ENCODE measurements at regions not wholly inside any gene's neighbourhood (a gene's known extent, or its start where the extent isn't known, plus 50 kb on each side); places are given as distances from the start of the nearest gene placed in this dataset.
"Not testable (repeated sequence)": the region's sequence is repeated elsewhere in the genome, so short reads cannot be mapped to it uniquely, and the experiment has no call there.

DNA sequence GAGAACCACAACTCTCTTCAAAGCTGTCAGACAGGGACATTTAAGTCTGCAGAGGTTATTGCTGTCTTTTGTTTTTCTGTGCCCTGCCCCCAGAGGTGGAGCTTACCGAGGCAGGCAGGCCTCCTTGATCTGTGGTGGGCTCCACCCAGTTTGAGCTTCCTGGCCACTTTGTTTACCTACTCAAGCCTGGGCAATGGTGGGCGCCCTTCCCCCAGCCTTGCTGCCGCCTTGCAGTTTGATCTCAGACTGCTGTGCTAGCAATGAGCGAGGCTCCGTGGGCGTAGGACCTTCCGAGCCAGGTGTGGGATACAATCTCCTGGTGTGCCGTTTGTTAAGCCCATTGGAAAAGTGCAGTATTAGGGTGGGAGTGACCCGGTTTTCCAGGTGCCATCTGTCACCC is 822.1 kb downstream of the KCNMA1 start:
- POLR2A ChIA-PET; BruUV-seq (replicated peaks); ATAC-seq; H3K9me3 ChIP-seq (ENCODE audit: control insufficient read depth in 1 of 2, insufficient read depth in 1 of 2, low read depth in 1 of 2, low read length in 2 of 2); DNase-seq (ENCODE audit: low read depth, low spot score); H3K4me1 ChIP-seq (ENCODE audit: control insufficient read depth in 1 of 2, insufficient read depth in 2 of 2, low read length in 2 of 2); H3K9me2 ChIP-seq (ENCODE audit: insufficient read depth); H3K79me2 ChIP-seq (ENCODE audit: insufficient read depth, low read length); CTCF ChIA-PET; RAD21 ChIA-PET (ENCODE audit: low non-redundant PET in 1 of 2, low total read pairs in 2 of 2, uncharacterized antibody in 2 of 2, unreplicated experiment in 2 of 2); H2AFZ ChIP-seq (ENCODE audit: low read depth, low read length, poor library complexity, severe bottlenecking); H3K4me2 ChIP-seq (ENCODE audit: low read length); H3K4me3 ChIP-seq (replicated peaks in 1 of 2; ENCODE audit: low read depth in 1 of 2, low read length in 2 of 2); H3K27me3 ChIP-seq (ENCODE audit: insufficient read depth, low read length); H4K20me1 ChIP-seq (ENCODE audit: insufficient read depth); intact Hi-C loops (cut with micrococcal nuclease); H3K36me3 ChIP-seq (ENCODE audit: control insufficient read depth in 1 of 2, insufficient read depth in 2 of 2, low read length in 2 of 2); H3K27ac ChIP-seq (ENCODE audit: low read depth, low read length); H3K9ac ChIP-seq (ENCODE audit: low read length): not testable (repeated sequence)

GRCh38 chr10:76811430-76811829 is 826.2 kb downstream of the KCNMA1 start:
- ChIA-PET CTCF (no interaction called here), POLR2A (no interaction called here), RAD21 (ENCODE audit: low non-redundant PET in 1 of 2, low total read pairs in 2 of 2, uncharacterized antibody in 2 of 2, unreplicated experiment in 2 of 2) (no interaction called here)
- Histone ChIP-seq H2AFZ (ENCODE audit: low read depth, low read length, poor library complexity, severe bottlenecking) (no peak overlapping the region), H3K4me2 (ENCODE audit: low read length) (no peak overlapping the region), H3K4me1 (ENCODE audit: control insufficient read depth in 1 of 2, insufficient read depth in 2 of 2, low read length in 2 of 2) (no peaks in the 10 kb centered on the region), H4K20me1 (ENCODE audit: insufficient read depth) (no peaks in the 10 kb centered on the region), H3K27ac (ENCODE audit: low read depth, low read length) (no peak overlapping the region), H3K79me2 (ENCODE audit: insufficient read depth, low read length) (no peaks in the 10 kb centered on the region), H3K9ac (ENCODE audit: low read length) (no peak overlapping the region), H3K4me3 (replicated peaks in 1 of 2; ENCODE audit: low read depth in 1 of 2, low read length in 2 of 2) (no peak overlapping the region), H3K9me3 (ENCODE audit: control insufficient read depth in 1 of 2, insufficient read depth in 1 of 2, low read depth in 1 of 2, low read length in 2 of 2) (no peaks in the 10 kb centered on the region), H3K27me3 (ENCODE audit: insufficient read depth, low read length) (peaks cover 12% of the 10 kb centered on the region; the same call in 1 of the 2 replicates), H3K36me3 (ENCODE audit: control insufficient read depth in 1 of 2, insufficient read depth in 2 of 2, low read length in 2 of 2) (no peaks in the 10 kb centered on the region), H3K9me2 (ENCODE audit: insufficient read depth) (no peaks in the 10 kb centered on the region)
- no TSS peak for BruUV-seq (replicated peaks)
- DNase-seq (ENCODE audit: low read depth, low spot score) (no peak), ATAC-seq (no peak)
- intact Hi-C loops (cut with micrococcal nuclease) = no loop called here
- no peak for TF ChIP-seq ELF1 (IDR thresholded peaks at IDR 0.05; ENCODE audit: borderline replicate concordance, low read depth)
- TF ChIP-seq SP1 (IDR thresholded peaks at IDR 0.05; ENCODE audit: low read depth) = no peak
- TF ChIP-seq, protein P1, sequence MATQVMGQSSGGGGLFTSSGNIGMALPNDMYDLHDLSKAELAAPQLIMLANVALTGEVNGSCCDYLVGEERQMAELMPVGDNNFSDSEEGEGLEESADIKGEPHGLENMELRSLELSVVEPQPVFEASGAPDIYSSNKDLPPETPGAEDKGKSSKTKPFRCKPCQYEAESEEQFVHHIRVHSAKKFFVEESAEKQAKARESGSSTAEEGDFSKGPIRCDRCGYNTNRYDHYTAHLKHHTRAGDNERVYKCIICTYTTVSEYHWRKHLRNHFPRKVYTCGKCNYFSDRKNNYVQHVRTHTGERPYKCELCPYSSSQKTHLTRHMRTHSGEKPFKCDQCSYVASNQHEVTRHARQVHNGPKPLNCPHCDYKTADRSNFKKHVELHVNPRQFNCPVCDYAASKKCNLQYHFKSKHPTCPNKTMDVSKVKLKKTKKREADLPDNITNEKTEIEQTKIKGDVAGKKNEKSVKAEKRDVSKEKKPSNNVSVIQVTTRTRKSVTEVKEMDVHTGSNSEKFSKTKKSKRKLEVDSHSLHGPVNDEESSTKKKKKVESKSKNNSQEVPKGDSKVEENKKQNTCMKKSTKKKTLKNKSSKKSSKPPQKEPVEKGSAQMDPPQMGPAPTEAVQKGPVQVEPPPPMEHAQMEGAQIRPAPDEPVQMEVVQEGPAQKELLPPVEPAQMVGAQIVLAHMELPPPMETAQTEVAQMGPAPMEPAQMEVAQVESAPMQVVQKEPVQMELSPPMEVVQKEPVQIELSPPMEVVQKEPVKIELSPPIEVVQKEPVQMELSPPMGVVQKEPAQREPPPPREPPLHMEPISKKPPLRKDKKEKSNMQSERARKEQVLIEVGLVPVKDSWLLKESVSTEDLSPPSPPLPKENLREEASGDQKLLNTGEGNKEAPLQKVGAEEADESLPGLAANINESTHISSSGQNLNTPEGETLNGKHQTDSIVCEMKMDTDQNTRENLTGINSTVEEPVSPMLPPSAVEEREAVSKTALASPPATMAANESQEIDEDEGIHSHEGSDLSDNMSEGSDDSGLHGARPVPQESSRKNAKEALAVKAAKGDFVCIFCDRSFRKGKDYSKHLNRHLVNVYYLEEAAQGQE (IDR thresholded peaks at IDR 0.05; ENCODE audit: low read depth) = no peak
- TF ChIP-seq, protein P2, sequence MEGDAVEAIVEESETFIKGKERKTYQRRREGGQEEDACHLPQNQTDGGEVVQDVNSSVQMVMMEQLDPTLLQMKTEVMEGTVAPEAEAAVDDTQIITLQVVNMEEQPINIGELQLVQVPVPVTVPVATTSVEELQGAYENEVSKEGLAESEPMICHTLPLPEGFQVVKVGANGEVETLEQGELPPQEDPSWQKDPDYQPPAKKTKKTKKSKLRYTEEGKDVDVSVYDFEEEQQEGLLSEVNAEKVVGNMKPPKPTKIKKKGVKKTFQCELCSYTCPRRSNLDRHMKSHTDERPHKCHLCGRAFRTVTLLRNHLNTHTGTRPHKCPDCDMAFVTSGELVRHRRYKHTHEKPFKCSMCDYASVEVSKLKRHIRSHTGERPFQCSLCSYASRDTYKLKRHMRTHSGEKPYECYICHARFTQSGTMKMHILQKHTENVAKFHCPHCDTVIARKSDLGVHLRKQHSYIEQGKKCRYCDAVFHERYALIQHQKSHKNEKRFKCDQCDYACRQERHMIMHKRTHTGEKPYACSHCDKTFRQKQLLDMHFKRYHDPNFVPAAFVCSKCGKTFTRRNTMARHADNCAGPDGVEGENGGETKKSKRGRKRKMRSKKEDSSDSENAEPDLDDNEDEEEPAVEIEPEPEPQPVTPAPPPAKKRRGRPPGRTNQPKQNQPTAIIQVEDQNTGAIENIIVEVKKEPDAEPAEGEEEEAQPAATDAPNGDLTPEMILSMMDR (IDR thresholded peaks at IDR 0.05 in 2 of 3, conservative IDR thresholded peaks at IDR 0.05 in 1 of 3; ENCODE audit: borderline replicate concordance in 1 of 3, insufficient read depth in 1 of 3, low read depth in 2 of 3, low read length in 2 of 3) = no peak
- no peak for TF ChIP-seq EZH2 (IDR thresholded peaks at IDR 0.05)
- TF ChIP-seq FOSL1 (IDR thresholded peaks at IDR 0.05; ENCODE audit: low read depth) = no peak
- no peak for TF ChIP-seq RAD21 (IDR thresholded peaks at IDR 0.05; ENCODE audit: low read depth)
- TF ChIP-seq MAX (IDR thresholded peaks at IDR 0.05) = no peak
- TF ChIP-seq EZH2phosphoT487 (IDR thresholded peaks at IDR 0.05; ENCODE audit: borderline replicate concordance) = no peak
- TF ChIP-seq POLR2A (IDR thresholded peaks at IDR 0.05; ENCODE audit: borderline replicate concordance, extremely low read depth, insufficient read depth, insufficient read length) = no peak
- no peak for TF ChIP-seq SIN3A (IDR thresholded peaks at IDR 0.05; ENCODE audit: low read depth)
- no peak for TF ChIP-seq CEBPB (IDR thresholded peaks at IDR 0.05; ENCODE audit: low read depth)
- TF ChIP-seq POLR2AphosphoS5 (IDR thresholded peaks at IDR 0.05; ENCODE audit: low read depth, low read length) = no peak
- no peak for TF ChIP-seq ZNF274 (IDR thresholded peaks at IDR 0.05; ENCODE audit: low read depth, low read length)
